Neural progenitor cell (in vitro differentiated cells): ENCODE measurements at regions not wholly inside any gene's neighbourhood (a gene's known extent, or its start where the extent isn't known, plus 50 kb on each side); places are given as distances from the start of the nearest gene placed in this dataset.

Source experiments
- DNase-seq: peaks from one replicate; pipeline ENCODE4 v3.0.0-alpha.2; 2016; ENCODE audit warnings: low spot score
- H2AFZ ChIP-seq: fragments of 200-600 bp; sonication (generic); replicated peaks from 2 replicates; pipeline ENCODE4 v1.6.1; 2016; ENCODE audit warnings: antibody characterized with exemption
- H3F3A ChIP-seq: fragments of 200-600 bp; sonication (generic); 2 replicates; pipeline ENCODE4 v1.6.1; 2016; ENCODE audit warnings: antibody characterized with exemption, low read depth
- H3K27ac ChIP-seq: fragments of 200-600 bp; sonication (generic); 2 replicates; pipeline ENCODE4 v1.5.1; 2016; ENCODE audit warnings: mild to moderate bottlenecking
- H3K27me3 ChIP-seq: fragments of 200-600 bp; sonication (generic); 2 replicates; pipeline ENCODE4 v1.6.1; 2016; ENCODE audit warnings: mild to moderate bottlenecking, moderate library complexity
- H3K36me3 ChIP-seq: fragments of 200-600 bp; sonication (generic); 2 replicates; pipeline ENCODE4 v1.5.1; 2016
- H3K4me1 ChIP-seq: fragments of 200-600 bp; sonication (generic); 2 replicates; pipeline ENCODE4 v1.6.1; 2016; ENCODE audit warnings: mixed run types
- H3K4me2 ChIP-seq: fragments of 200-600 bp; sonication (generic); 2 replicates; pipeline ENCODE4 v1.6.1; 2016
- H3K4me3 ChIP-seq: fragments of 200-600 bp; sonication (generic); 2 replicates; pipeline ENCODE4 v1.5.1; 2016
- H3K79me2 ChIP-seq: fragments of 200-600 bp; sonication (generic); 2 replicates; pipeline ENCODE4 v1.6.1; 2016; ENCODE audit warnings: low read depth
- H3K9ac ChIP-seq: fragments of 200-600 bp; sonication (generic); 2 replicates; pipeline ENCODE4 v1.6.1; 2016
- H3K9me3 ChIP-seq: fragments of 200-600 bp; sonication (generic); 2 replicates; pipeline ENCODE4 v1.5.1; 2016; ENCODE audit warnings: low read depth
- H4K20me1 ChIP-seq: fragments of 200-600 bp; sonication (generic); 2 replicates; pipeline ENCODE4 v1.6.1; 2016; ENCODE audit warnings: low read depth
- H3K27ac Mint-ChIP-seq: 3 replicates; pipeline ENCODE4 v1.8.0; 2021; ENCODE audit warnings: mixed read lengths
- H3K27me3 Mint-ChIP-seq: 2 replicates; pipeline ENCODE4 v1.8.0; 2022; ENCODE audit warnings: low read depth, mild to moderate bottlenecking, inconsistent platforms, moderate library complexity, mixed read lengths; ENCODE audit not compliant: insufficient read depth
- H3K36me3 Mint-ChIP-seq: 3 replicates; pipeline ENCODE4 v1.8.0; 2021; ENCODE audit warnings: mixed read lengths
- H3K4me1 Mint-ChIP-seq: 3 replicates; pipeline ENCODE4 v1.8.0; 2021; ENCODE audit warnings: mixed read lengths
- H3K4me3 Mint-ChIP-seq: 3 replicates; pipeline ENCODE4 v1.8.0; 2021; ENCODE audit warnings: mild to moderate bottlenecking, moderate library complexity, mixed read lengths
- H3K9me3 Mint-ChIP-seq: 3 replicates; pipeline ENCODE4 v1.8.0; 2020; ENCODE audit warnings: mixed read lengths
- CTCF ChIP-seq: fragments of 200-600 bp; sonication (generic); IDR thresholded peaks from 2 replicates; pipeline ENCODE4 v1.5.1; 2017; ENCODE audit warnings: antibody characterized with exemption, mild to moderate bottlenecking
- EZH2 ChIP-seq: fragments of 200-600 bp; sonication (generic); IDR thresholded peaks from 2 replicates; pipeline ENCODE4 v1.6.1; 2017; ENCODE audit warnings: antibody characterized with exemption, mild to moderate bottlenecking, moderate library complexity
- EZH2phosphoT487 ChIP-seq: fragments of 200-600 bp; sonication (generic); IDR thresholded peaks from 2 replicates; pipeline ENCODE4 v1.6.1; 2017; ENCODE audit warnings: antibody characterized with exemption

- Histone ChIP-seq H3K4me2 (no peak overlapping the region), H2AFZ (no peak overlapping the region), H3K9ac (no peak overlapping the region), H3K4me3 (no peak overlapping the region), H3K4me1 (no peaks in the 10 kb centered on the region), H3K27ac (no peak overlapping the region), H3K27me3 (no peaks in the 10 kb centered on the region), H3F3A (no peaks in the 10 kb centered on the region), H3K36me3 (no peaks in the 10 kb centered on the region), H3K9me3 (no peaks in the 10 kb centered on the region), H3K79me2 (no peaks in the 10 kb centered on the region), H4K20me1 (no peaks in the 10 kb centered on the region)
- Mint-ChIP-seq H3K4me3 (no peak overlapping the region), H3K27ac (peak overlapping the region; percentile 89), H3K4me1 (peaks cover 8% of the 10 kb centered on the region), H3K36me3 (no peaks in the 10 kb centered on the region), H3K9me3 (peaks cover 10% of the 10 kb centered on the region), H3K27me3 (peaks cover 3% of the 10 kb centered on the region)
- DNase-seq, result no peak
- TF ChIP-seq EZH2phosphoT487, result no peak
- no peak for TF ChIP-seq CTCF
Measured at GRCh38 chr1:8147956-8148355, 121.8 kb upstream of the ERRFI1 start.

GRCh38 chr1:8146257-8146855 is 120.2 kb upstream of the ERRFI1 start:
- no peaks in the 10 kb centered on the region for H3K79me2 ChIP-seq
- Mint-ChIP-seq H3K4me3 (no peak overlapping the region), H3K4me1 (peaks cover 13% of the 10 kb centered on the region), H3K36me3 (no peaks in the 10 kb centered on the region), H3K27ac (no peak overlapping the region), H3K27me3 (peaks cover 3% of the 10 kb centered on the region), H3K9me3 (peaks cover 7% of the 10 kb centered on the region)
- H3F3A ChIP-seq, result no peaks in the 10 kb centered on the region
- H3K4me1 ChIP-seq, result no peaks in the 10 kb centered on the region
- H3K4me2 ChIP-seq, result no peak overlapping the region
- H3K9me3 ChIP-seq, result no peaks in the 10 kb centered on the region
- TF ChIP-seq CTCF (no peak), EZH2 (no peak), EZH2phosphoT487 (no peak)
- no peak overlapping the region for H3K9ac ChIP-seq
- H4K20me1 ChIP-seq, result no peaks in the 10 kb centered on the region
- H2AFZ ChIP-seq, result no peak overlapping the region
- DNase-seq, result no peak
- no peaks in the 10 kb centered on the region for H3K36me3 ChIP-seq
- no peak overlapping the region for H3K27ac ChIP-seq
- H3K4me3 ChIP-seq, result no peak overlapping the region
- no peaks in the 10 kb centered on the region for H3K27me3 ChIP-seq

GRCh38 chr1:8145545-8146202 is 119.6 kb upstream of the ERRFI1 start:
- Histone ChIP-seq H3K9me3 (no peaks in the 10 kb centered on the region), H3K27me3 (no peaks in the 10 kb centered on the region), H3K4me3 (no peak overlapping the region), H3K4me2 (no peak overlapping the region), H4K20me1 (no peaks in the 10 kb centered on the region), H3K79me2 (no peaks in the 10 kb centered on the region), H3K27ac (no peak overlapping the region), H3F3A (no peaks in the 10 kb centered on the region), H3K4me1 (no peaks in the 10 kb centered on the region), H3K9ac (no peak overlapping the region), H3K36me3 (no peaks in the 10 kb centered on the region), H2AFZ (no peak overlapping the region)
- Mint-ChIP-seq H3K36me3 (no peaks in the 10 kb centered on the region), H3K27ac (no peak overlapping the region), H3K4me3 (no peak overlapping the region), H3K27me3 (peaks cover 3% of the 10 kb centered on the region), H3K9me3 (peaks cover 7% of the 10 kb centered on the region), H3K4me1 (peaks cover 13% of the 10 kb centered on the region)
- DNase-seq, result no peak
- TF ChIP-seq CTCF (no peak), EZH2phosphoT487 (no peak), EZH2 (no peak)
